ENCODE measurements at regions not wholly inside any gene's neighbourhood (a gene's known extent, or its start where the extent isn't known, plus 50 kb on each side); places are given as distances from the start of the nearest gene placed in this dataset.

DNA sequence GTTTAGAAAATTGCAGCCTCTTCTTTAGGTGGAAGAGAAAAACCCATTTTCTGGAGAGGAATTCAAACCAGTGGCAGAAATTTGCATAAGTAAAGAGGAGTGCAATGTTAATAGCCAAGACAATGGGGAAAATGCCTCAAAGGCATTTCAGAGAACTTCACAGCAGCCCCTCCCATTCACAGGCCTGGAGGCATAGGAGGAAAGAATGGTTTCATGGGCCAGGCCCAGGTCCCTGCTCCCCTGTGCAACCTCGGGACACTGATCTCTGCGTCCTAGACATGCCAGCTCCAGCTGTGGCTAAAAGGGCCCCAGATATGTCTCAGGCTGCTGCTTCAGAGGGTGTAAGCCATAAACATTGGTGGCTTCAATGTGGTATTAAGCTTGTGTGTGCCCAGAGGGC is 161.8 kb upstream of the CENPE start:
- no peaks in the 10 kb centered on the region for H3K4me1 ChIP-seq (ENCODE audit: control insufficient read depth, low read length)
- TF ChIP-seq EZH2phosphoT487 (IDR thresholded peaks at IDR 0.05; ENCODE audit: borderline replicate concordance, low read length), result no peak
- no peak for TF ChIP-seq CTCF (IDR thresholded peaks at IDR 0.05; ENCODE audit: low read depth, low read length, poor library complexity, severe bottlenecking)
- H3F3A ChIP-seq (ENCODE audit: control insufficient read depth, insufficient read depth), result no peaks in the 10 kb centered on the region
- H4K20me1 ChIP-seq (ENCODE audit: control insufficient read depth, insufficient read depth, low read depth, low read length), result no peaks in the 10 kb centered on the region
- no peak overlapping the region for H3K4me3 ChIP-seq (ENCODE audit: low read length)
- no peaks in the 10 kb centered on the region for H3K9me3 ChIP-seq (ENCODE audit: control insufficient read depth, insufficient read depth, low read length)
- no peaks in the 10 kb centered on the region for H3K9me2 ChIP-seq (replicated peaks; ENCODE audit: control insufficient read depth, low read length)
- H3K27ac ChIP-seq (ENCODE audit: low read depth, low read length), result no peak overlapping the region
- no peaks in the 10 kb centered on the region for H3K27me3 ChIP-seq (ENCODE audit: control insufficient read depth, low read length)
- no peaks in the 10 kb centered on the region for H3K36me3 ChIP-seq (ENCODE audit: control insufficient read depth, low read length)
- H3K79me2 ChIP-seq (ENCODE audit: control insufficient read depth, low read length), result no peaks in the 10 kb centered on the region
- no peak overlapping the region for H3K4me2 ChIP-seq (ENCODE audit: low read length)

GRCh38 chr4:103354006-103354405 is 155.9 kb upstream of the CENPE start:
- TF ChIP-seq EZH2phosphoT487 (IDR thresholded peaks at IDR 0.05; ENCODE audit: borderline replicate concordance, low read length) (no peak), CTCF (IDR thresholded peaks at IDR 0.05; ENCODE audit: low read depth, low read length, poor library complexity, severe bottlenecking) (no peak)
- Histone ChIP-seq H3K4me3 (ENCODE audit: low read length) (no peak overlapping the region), H3K27me3 (ENCODE audit: control insufficient read depth, low read length) (no peaks in the 10 kb centered on the region), H3K9me2 (replicated peaks; ENCODE audit: control insufficient read depth, low read length) (no peaks in the 10 kb centered on the region), H3K4me1 (ENCODE audit: control insufficient read depth, low read length) (no peaks in the 10 kb centered on the region), H3K9me3 (ENCODE audit: control insufficient read depth, insufficient read depth, low read length) (no peaks in the 10 kb centered on the region), H3K27ac (ENCODE audit: low read depth, low read length) (no peak overlapping the region), H3K4me2 (ENCODE audit: low read length) (no peak overlapping the region), H3F3A (ENCODE audit: control insufficient read depth, insufficient read depth) (no peaks in the 10 kb centered on the region), H3K79me2 (ENCODE audit: control insufficient read depth, low read length) (no peaks in the 10 kb centered on the region), H3K36me3 (ENCODE audit: control insufficient read depth, low read length) (no peaks in the 10 kb centered on the region), H4K20me1 (ENCODE audit: control insufficient read depth, insufficient read depth, low read depth, low read length) (no peaks in the 10 kb centered on the region)

- no peaks in the 10 kb centered on the region for H3K4me1 ChIP-seq (ENCODE audit: control insufficient read depth, low read length)
- TF ChIP-seq CTCF (IDR thresholded peaks at IDR 0.05; ENCODE audit: low read depth, low read length, poor library complexity, severe bottlenecking) (no peak), EZH2phosphoT487 (IDR thresholded peaks at IDR 0.05; ENCODE audit: borderline replicate concordance, low read length) (no peak)
- no peaks in the 10 kb centered on the region for H3K9me2 ChIP-seq (replicated peaks; ENCODE audit: control insufficient read depth, low read length)
- no peaks in the 10 kb centered on the region for H3F3A ChIP-seq (ENCODE audit: control insufficient read depth, insufficient read depth)
- no peak overlapping the region for H3K27ac ChIP-seq (ENCODE audit: low read depth, low read length)
- no peaks in the 10 kb centered on the region for H3K79me2 ChIP-seq (ENCODE audit: control insufficient read depth, low read length)
- no peak overlapping the region for H3K4me2 ChIP-seq (ENCODE audit: low read length)
- no peaks in the 10 kb centered on the region for H3K27me3 ChIP-seq (ENCODE audit: control insufficient read depth, low read length)
- no peaks in the 10 kb centered on the region for H4K20me1 ChIP-seq (ENCODE audit: control insufficient read depth, insufficient read depth, low read depth, low read length)
- H3K36me3 ChIP-seq (ENCODE audit: control insufficient read depth, low read length), result no peaks in the 10 kb centered on the region
- no peaks in the 10 kb centered on the region for H3K9me3 ChIP-seq (ENCODE audit: control insufficient read depth, insufficient read depth, low read length)
- no peak overlapping the region for H3K4me3 ChIP-seq (ENCODE audit: low read length)
Observed at GRCh38 chr4:103329642-103330041, 131.5 kb upstream of the CENPE start.

DNA sequence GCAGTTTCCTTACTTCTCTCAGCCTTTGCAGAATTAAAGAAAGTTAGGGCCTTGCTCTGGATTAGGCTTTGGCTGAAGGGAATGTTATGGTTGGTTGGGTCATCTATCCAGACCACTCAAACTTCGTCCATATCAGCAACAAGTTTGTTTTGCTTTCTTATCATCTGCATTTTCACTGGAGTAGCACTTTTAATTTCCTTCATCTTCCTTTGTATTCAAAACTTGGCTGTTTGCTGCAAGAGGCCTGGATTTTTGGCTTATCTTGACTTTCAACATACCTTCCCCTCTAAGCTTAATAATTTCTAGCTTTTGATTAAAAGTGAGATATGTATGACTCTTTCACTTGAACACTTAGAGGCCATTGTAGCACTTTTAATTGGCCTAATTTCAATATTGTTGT is 126.7 kb upstream of the CENPE start:
- H3K79me2 ChIP-seq (ENCODE audit: control insufficient read depth, low read length), result no peaks in the 10 kb centered on the region
- H3K27me3 ChIP-seq (ENCODE audit: control insufficient read depth, low read length), result no peaks in the 10 kb centered on the region
- no peak overlapping the region for H3K4me3 ChIP-seq (ENCODE audit: low read length)
- no peak overlapping the region for H3K4me2 ChIP-seq (ENCODE audit: low read length)
- no peaks in the 10 kb centered on the region for H3K9me2 ChIP-seq (replicated peaks; ENCODE audit: control insufficient read depth, low read length)
- no peaks in the 10 kb centered on the region for H3F3A ChIP-seq (ENCODE audit: control insufficient read depth, insufficient read depth)
- H4K20me1 ChIP-seq (ENCODE audit: control insufficient read depth, insufficient read depth, low read depth, low read length), result no peaks in the 10 kb centered on the region
- no peaks in the 10 kb centered on the region for H3K36me3 ChIP-seq (ENCODE audit: control insufficient read depth, low read length)
- no peak overlapping the region for H3K27ac ChIP-seq (ENCODE audit: low read depth, low read length)
- H3K9me3 ChIP-seq (ENCODE audit: control insufficient read depth, insufficient read depth, low read length), result no peaks in the 10 kb centered on the region
- H3K4me1 ChIP-seq (ENCODE audit: control insufficient read depth, low read length), result no peaks in the 10 kb centered on the region
- TF ChIP-seq EZH2phosphoT487 (IDR thresholded peaks at IDR 0.05; ENCODE audit: borderline replicate concordance, low read length) (no peak), CTCF (IDR thresholded peaks at IDR 0.05; ENCODE audit: low read depth, low read length, poor library complexity, severe bottlenecking) (no peak)

Measured in DOHH2 (cell line).